ENCODE measurements at regions not wholly inside any gene's neighbourhood (a gene's known extent, or its start where the extent isn't known, plus 50 kb on each side); places are given as distances from the start of the nearest gene placed in this dataset.
A peak's percentile ranks its signal among the peaks of the same experiment; 100 is the strongest.
"Not testable (repeated sequence)": the region's sequence is repeated elsewhere in the genome, so short reads cannot be mapped to it uniquely, and the experiment has no call there.

DNA sequence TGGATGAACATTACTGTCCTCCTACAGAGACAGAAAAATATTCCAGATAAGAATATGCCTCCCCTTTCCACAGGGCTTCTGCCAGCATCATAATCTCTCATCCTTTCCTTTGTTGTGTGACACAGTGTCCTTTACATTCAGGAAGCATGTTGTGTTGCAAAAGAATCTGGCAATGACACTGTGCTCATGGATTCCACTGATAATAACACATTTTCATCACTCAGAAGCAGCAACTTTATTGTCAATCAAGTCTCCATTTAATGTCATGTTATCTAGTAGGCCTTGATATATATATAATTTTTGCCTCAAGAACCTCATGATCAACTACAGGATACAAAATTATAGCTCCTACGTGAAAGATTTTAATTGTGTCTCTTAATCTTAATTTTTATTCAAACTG is 833.9 kb downstream of the FSTL5 start:
- no peak for FAIRE-seq
- DNase-seq (ENCODE audit: insufficient read length, low spot score), result no peak

DNA sequence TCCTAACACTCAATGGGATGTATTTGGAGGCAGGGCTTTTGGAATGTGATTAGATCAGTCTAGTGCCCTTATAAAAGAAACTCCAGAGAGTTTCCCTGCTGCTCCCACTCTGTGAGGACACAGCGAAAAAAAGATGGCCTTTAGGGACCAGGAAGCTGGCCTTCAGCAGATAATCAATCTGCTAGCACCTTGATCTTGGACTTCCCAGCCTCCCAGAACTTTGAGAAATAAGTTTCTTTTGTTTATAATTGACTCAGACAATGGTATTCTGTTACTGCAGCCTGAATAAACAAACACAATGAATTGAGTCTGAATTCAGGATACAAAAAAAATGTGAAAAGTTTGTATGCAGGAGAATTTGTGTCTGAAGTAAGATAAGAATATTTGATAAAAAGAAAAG is 842.1 kb downstream of the FSTL5 start:
- no peak for FAIRE-seq

DNA sequence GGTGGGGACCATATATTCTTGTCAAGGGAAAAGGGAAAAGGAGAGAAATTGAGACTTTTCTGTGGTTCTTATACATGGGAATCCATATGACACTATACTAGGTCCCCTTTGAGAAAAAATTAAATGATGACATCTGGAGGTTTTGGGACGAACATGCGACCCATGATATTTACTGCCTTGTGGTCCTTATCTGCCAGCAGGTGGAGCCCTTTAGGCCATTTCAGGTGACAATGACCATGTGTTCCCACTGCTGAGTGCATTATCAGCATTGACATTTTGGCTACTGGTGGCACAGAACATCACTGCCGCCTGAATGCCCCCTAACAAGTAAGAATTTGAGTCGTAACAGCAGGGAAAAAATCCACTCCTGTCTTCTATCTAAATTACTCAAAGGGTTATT is 843.4 kb downstream of the FSTL5 start:
- FAIRE-seq (no peak), DNase-seq (ENCODE audit: insufficient read length, low spot score) (peak; percentile 8)

More for the DNA sequence above, 842.1 kb downstream of the FSTL5 start:
- no peak for DNase-seq (ENCODE audit: insufficient read length, low spot score)

DNA sequence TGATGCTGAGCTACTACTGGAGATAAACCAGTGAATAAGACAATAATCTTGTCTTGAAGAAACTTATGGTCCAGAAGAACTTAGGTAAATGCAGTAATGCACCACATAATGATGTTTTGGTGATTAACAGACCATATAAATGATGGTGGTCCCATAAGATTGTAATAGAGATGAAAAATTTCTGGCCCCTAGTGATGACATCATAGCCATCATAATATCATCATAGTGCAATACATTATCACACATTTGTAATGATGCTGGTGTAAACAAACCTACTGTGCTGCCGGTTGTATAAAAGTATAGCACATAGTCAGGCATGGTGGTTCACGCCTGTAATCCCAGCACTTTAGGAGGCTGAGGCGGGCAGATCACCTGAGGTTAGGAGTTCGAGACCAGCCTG is 846.8 kb downstream of the FSTL5 start:
- no peak for FAIRE-seq
- DNase-seq (ENCODE audit: insufficient read length, low spot score), result no peak

DNA sequence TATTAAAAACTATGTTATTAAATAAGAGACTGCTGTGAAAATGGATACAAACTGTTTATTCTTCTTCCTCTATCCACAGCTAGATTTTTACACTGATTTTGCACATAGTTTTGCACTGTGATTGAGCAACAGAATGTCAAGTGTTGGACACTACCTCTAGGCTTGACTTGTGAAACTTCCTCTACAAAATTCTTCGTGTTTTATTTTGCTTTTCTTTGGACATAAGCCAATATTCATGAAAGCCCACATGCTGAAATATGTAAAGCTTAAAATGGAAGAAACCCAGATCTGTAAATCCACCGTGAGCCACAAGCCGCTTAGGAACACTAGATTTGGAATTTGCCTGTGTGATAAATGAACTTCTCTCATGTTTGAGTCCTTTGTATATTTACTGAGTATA is 849.4 kb downstream of the FSTL5 start:
- DNase-seq (ENCODE audit: insufficient read length, low spot score) (no peak), FAIRE-seq (no peak)

DNA sequence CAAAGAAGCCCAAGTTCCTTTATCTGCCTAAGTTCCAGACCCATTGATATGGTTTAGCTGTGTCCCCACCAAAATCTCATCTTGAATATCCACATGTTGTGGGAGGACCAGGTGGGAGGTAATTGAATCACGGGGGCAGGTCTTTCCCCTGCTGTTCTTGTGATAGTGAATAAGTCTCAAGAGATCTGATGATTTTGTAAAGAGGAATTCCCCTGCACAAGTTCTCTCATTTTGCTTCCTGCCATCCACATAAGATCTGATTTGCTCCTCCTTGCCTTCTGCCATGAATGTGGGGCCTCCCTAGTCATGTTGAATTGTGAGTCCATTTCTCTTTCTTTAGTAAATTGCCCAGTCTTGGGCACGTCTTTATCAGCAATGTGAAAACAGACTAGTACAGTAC is 860.2 kb downstream of the FSTL5 start:
- no peak for FAIRE-seq
- DNase-seq (ENCODE audit: insufficient read length, low spot score), result no peak

DNA sequence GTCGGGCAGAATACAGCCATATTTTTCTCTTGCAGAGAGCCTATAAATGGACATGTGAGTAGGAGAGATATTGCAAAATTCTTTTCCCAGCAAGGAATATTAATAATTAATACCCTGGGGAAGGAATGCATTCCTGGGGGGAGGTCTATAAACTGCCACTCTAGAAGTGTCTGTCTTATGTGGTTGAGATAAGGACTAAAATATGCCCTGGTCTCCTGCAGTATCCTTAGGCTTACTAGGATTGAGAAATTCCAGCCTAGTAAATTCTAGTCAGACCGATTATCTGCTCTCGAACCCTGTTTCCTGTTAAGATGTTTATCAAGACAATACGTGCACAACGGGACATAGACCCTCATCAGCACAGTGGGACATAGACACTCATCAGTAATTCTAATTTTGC is 872.6 kb downstream of the FSTL5 start:
- DNase-seq (ENCODE audit: insufficient read length, low spot score) (no peak), FAIRE-seq (no peak)

DNA sequence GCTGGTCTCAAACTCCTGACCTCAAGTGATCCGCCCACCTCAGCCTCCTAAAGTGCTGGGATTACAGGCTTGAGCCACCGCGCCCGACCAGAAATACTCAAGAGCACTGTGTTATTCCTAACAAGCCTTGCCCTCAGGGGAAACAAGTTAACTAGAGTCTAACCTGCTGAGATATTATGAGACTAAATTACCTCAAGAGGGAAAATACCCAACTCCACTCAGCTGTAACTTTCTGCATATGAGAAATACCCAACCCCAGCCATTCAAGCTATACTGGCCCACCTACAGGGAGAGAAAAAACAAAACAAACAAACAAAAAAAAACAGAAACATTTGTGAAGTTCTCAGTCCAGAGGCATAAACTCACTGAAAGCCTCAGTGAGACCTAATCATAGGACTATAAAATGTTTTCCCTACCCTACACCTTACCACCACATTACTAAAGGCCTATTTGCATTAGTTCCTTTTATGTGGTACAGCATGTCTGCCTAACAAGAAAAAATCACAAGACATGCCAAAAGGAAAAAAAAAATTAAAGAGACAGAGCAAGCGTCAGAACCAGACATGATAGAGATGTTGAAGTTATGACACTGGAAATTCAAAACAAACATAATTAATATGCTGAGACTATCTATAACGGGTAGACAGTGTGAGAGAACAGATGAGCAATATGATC is 876.0 kb downstream of the FSTL5 start:
- FAIRE-seq, result no peak
- DNase-seq (ENCODE audit: insufficient read length, low spot score), result no peak

DNA sequence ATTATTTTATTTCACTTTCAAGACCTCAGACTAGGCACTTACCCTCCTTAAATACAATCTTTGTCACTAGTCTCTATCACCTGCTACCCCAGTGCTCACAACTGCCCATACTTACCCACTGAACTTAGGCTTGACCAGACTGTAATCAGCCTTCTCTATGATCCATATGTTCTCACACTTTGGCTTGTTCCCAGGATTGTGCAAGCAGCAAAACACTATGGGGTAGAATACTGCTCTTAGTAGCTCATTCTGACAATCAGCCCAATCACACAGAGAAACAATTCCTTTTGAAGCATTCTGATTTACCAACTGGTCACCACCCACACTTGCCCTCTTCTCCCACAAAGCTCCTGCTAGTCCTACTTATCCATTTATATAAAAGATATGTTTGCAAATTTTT is 878.3 kb downstream of the FSTL5 start:
- FAIRE-seq (no peak), DNase-seq (ENCODE audit: insufficient read length, low spot score) (no peak)

DNA sequence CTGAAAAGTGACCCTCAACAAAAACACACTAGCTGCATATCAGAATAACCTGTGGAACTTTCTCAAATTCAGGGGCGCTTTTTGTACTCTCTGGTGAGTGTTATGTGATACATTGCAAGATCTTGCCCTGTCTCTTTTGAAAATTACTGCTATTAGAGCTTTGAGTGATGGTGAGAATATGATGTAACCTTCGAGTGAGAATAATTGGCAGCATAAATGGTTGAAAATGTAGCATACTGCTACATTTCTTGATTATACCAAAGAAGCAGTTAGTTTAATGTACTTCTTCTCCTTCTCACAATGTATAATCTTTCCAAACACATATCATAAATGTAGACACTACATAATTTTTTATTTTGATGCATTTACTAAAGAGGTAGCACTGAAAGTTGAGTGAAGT is 882.9 kb downstream of the FSTL5 start:
- DNase-seq (ENCODE audit: insufficient read length, low spot score) (no peak), FAIRE-seq (no peak)

DNA sequence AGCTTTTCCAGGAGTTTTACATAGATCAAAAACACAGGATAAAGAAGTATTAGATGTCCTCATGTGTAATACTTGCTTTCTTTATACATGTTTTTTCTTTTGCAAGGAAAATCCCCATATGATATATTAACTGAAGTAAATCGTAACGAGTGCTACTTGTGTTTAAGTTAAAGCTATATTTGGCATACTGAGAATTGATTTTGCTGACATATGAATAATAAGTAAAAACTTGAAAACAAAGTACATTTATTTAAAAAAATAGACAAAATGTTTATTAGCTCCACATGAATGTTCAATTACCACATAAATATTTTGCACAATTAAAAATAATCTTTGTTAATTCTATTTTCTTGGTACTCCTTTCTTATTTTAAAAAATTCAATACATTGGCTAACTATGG is 884.7 kb downstream of the FSTL5 start:
- FAIRE-seq (no peak), DNase-seq (ENCODE audit: insufficient read length, low spot score) (no peak)

DNA sequence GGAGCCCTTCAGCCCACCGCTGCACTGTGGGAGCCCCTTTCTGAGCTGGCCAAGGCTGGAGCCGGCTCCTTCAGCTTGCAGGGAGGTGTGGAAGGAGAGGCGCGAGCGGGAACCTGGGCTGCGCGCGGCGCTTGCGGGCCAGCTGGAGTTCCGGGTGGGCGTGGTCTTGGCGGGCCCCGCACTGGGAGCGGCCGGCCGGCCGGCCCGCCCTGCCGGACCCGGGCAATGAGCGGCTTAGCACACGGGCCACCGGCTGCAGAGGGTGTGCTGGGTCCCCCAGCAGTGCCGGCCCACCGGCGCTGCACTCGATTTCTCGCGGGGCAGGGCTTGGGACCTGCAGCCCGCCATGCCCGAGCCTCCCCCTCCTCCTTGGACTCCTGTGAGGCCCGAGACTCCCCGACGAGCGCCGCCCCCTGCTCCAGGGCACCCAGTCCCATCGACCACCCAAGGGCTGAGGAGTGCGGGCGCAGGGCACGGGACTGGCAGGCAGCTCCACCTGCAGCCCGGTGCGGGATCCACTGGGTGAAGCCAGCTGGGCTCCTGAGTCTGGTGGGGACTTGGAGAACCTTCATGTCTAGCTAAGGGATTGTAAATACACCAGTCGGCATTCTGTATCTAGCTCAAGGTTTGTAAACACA is 886.5 kb downstream of the FSTL5 start:
- DNase-seq (ENCODE audit: insufficient read length, low spot score); FAIRE-seq: not testable (repeated sequence)

DNA sequence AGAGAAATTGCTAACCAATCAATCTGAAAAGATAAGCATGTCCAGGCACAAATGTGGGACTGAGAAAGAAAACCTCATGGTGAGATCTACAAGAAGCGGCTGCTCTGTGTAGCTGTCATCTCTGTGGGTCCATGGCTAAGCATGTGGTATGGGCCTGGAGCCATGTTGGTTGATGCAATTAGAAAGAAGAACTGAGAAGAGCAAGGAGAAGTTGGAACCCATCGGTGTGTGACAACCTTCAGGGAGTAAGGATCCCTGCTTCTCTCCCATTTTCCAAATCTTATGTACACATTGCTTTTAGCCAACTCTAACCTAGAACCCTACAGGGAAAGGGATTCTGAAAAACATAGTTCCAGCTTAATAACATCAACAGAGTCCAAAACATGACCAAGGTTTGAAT is 890.2 kb downstream of the FSTL5 start:
- FAIRE-seq, result no peak
- DNase-seq (ENCODE audit: insufficient read length, low spot score), result no peak

DNA sequence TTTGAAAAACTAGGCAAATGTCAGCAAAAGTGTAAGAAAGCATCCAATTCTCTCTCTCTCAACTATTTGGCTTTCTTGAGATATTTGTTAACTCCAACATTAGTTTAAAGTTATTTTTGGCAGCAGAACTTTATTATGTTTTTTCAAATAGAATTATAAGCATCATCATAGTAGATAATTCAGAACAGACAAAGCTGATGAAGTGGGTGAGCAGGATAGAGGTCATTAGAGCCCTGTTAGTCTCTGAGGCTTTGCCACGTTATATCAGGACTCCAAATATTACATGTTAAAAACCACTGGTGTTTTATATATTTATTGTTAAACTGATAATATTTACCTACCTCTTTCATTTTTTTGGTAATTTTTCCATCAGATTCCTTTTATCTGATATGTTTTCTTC is 903.0 kb downstream of the FSTL5 start:
- FAIRE-seq (no peak), DNase-seq (ENCODE audit: insufficient read length, low spot score) (no peak)

DNA sequence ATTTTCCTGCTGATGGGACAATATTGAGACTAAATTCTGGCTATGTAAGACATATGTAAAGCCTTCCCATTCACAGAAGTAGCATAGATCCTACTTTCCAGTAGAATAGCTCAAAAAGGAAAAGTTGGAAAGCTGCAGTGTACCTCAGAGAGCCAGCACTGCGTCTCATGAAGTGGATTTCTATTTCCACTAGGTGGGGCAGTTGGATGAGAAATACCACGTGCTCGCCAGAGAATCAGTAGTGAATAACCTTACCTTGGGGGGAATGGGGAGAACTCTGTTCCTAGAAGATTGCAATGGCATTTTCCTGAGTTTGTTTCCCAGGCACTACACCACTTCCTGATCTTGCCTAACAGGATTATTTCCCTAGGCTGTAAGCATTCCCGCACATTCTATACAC is 907.1 kb downstream of the FSTL5 start:
- DNase-seq (ENCODE audit: insufficient read length, low spot score) (no peak), FAIRE-seq (no peak)

DNA sequence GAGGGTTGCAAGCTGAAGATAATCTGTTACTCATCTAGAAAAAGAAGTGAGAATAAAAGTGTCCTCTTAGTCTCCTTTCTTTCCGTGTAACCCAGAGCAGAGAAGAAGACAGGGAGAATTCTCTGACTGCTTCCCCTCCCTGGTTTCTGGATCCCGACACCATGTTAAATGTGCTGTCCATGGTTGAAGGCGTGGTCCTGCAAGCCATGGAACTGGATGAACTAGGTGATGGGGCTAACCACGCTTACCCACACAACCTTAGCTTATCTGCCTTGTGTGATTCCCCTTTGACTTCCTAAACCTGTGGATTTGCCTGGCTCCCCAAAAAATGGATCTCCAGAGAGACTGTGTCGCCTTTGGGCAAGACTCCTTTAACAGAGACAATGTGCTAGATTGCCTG is 907.6 kb downstream of the FSTL5 start:
- FAIRE-seq (peak; percentile 13), DNase-seq (ENCODE audit: insufficient read length, low spot score) (no peak)

DNA sequence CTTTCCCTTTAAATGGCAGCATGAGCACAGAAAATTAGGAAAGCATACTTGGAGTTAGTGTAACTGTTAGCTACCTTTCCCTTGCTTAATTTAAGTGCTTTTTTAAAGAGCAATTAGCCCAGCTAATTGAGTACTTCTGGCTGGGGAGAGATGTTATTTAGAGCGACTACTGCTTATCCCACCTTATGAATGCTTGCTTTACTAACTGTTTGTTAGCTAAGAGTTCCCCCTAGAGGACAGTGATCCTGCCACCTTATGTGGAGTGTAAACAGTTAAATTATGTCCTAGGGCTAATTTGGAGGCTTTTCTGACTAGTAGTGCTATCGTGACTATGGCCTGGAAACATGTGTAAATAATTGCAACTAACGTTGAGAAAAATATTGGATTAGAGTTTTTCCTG is 909.4 kb downstream of the FSTL5 start:
- FAIRE-seq, result no peak
- no peak for DNase-seq (ENCODE audit: insufficient read length, low spot score)

DNA sequence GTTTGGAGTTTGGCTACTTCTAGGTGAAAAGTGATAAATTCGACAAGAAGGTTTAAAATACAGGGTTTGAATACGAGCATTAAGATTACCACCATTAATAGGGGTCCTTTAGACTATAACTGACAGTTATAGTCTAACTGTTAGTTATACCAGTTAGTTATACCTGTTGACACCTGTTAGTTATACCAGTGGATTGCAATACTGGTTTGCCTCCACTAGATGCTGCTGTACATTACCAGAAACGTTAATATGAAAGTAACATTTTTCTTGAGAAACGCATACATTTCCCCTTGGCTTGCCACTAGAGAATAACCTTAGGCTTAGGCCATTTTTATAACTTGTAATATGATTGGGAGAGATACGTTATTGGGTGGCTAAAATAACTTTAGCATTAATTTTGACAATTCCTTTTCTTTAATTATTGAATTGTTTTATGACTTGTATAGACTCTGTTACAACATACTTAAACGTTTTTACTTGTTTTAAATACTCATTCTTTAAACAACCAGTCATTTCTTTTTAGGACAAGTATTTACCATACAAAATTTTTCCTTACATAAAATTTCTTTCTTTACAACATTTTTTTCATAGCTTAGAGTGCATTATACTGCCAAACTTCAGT is 911.2 kb downstream of the FSTL5 start:
- DNase-seq (ENCODE audit: insufficient read length, low spot score) (peak; percentile 9), FAIRE-seq (no peak)

DNA sequence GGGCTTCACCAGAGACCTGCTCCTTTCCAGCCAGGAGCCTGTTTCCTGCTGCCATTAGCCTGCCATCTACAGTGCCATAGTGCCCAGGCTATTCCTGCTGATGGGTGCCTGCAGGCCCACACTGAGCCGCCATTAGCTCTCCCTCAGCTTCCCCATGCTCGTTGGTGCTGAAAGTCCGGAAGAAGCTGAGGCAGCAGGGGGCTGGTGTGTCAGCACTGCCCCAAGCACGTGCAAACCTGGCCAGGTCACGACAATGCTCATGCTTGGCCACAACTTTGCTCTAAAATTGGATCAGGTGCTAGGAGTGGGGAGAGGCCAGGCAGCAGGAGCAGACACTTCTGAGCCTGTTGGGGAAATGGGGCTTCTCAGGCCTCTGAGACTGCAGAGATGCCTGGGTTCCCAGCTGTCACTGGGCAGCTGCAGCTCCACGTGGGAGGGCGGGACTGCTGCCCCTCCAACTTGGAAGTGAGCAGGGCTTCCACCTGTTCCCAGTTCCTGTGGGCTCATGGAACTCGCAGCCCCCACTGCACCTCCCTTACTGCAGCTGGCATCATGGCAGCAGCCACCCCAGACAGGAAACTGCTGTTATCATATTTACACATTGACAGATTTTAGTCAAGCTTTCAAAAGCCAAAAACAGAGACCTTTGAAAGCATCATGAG is 913.9 kb downstream of the FSTL5 start:
- no peak for DNase-seq (ENCODE audit: insufficient read length, low spot score)
- FAIRE-seq, result no peak

DNA sequence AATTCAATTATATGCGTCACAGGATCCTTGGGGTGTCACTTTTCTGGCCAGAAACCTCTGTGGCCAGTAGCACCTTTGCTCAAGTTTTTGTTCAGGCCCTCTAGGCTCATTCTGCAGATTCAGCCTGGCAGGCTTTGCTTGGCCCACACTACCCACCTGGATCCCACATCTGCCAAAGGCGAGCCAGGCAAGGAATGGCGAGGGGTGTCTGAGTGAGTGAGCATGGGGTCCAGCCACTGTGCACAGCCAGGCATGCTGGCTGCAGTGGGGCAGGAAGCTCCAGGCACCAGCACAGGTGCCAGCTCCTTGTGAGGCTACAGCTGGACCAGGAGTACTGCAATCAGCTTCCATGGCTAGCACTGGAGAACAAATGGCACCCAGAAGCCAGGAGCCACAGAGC is 914.9 kb downstream of the FSTL5 start:
- no peak for DNase-seq (ENCODE audit: insufficient read length, low spot score)
- FAIRE-seq, result no peak

DNA sequence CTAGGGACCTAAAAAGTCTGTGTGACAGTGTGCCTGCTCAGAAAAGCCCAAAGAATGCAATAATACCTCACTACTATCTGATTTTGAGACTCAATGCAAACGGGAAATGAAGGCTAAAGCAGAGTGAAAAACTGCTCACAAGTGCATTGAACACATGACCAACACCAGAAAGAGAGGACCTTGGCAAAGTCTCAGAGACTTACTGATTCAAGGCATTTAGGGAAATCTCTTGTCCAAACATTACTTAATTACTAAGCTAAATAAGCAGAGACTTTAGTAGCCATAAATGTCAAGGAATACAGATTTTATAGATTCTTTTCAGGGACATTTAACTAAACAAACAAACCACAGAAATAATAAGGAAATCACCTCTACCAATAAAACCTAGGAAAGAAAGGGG is 916.0 kb downstream of the FSTL5 start:
- no peak for DNase-seq (ENCODE audit: insufficient read length, low spot score)
- no peak for FAIRE-seq

DNA sequence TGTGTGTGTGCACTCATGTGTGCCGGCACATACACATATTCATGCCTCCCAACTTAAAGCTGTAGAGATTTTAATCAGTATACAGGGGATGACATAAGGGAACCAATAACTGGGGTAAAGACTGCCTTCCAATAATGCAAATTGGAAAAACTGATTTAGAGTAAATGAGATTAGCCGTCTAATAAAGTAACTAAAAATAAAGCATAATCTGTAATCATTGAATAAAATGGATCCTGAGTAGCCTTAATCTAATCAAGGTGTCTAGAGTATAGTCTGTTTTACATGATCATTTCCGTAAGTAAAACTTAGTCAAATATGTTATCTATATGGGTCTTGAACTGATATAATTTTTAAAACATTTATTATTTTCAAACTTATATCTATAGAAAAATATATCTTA is 925.8 kb downstream of the FSTL5 start:
- FAIRE-seq (no peak), DNase-seq (ENCODE audit: insufficient read length, low spot score) (no peak)
